ENCODE measurements at regions not wholly inside any gene's neighbourhood (a gene's known extent, or its start where the extent isn't known, plus 50 kb on each side); places are given as distances from the start of the nearest gene placed in this dataset.

GRCh38 chrX:67296395-67296794, 247.4 kb upstream of the AR start:
- TF ChIP-seq RXRA (IDR thresholded peaks at IDR 0.05): no peak
- TF ChIP-seq ZBTB33 (IDR thresholded peaks at IDR 0.05): no peak
- no peak for TF ChIP-seq CTCF (IDR thresholded peaks at IDR 0.05; ENCODE audit: low read depth, low read length, missing input control)
- TF ChIP-seq NR2F2 (IDR thresholded peaks at IDR 0.05): no peak
- TF ChIP-seq YY1 (IDR thresholded peaks at IDR 0.05): no peak
- TF ChIP-seq REST (IDR thresholded peaks at IDR 0.05): no peak
- no peak for TF ChIP-seq MAX (IDR thresholded peaks at IDR 0.05)
- no peak for TF ChIP-seq SP1 (IDR thresholded peaks at IDR 0.05)
- WGBS: 18% methylated on average over 1 of the region's 1 CpG
- H3K27me3 ChIP-seq (ENCODE audit: control insufficient read depth in 4 of 4, insufficient read depth in 4 of 4, low read length in 3 of 4): no peaks in the 10 kb centered on the region
- no peak overlapping the region for H3K27ac ChIP-seq (ENCODE audit: low read depth in 1 of 2, low read length in 2 of 2)
- no peaks in the 10 kb centered on the region for H3K36me3 ChIP-seq (ENCODE audit: control insufficient read depth in 4 of 4, insufficient read depth in 3 of 4, low read depth in 1 of 4, low read length in 3 of 4)
- no peak overlapping the region for H3K9ac ChIP-seq (ENCODE audit: low read depth in 1 of 2, low read length in 2 of 2)
- DNase-seq (ENCODE audit: low spot score): no peak
- H3K4me1 ChIP-seq (ENCODE audit: control insufficient read depth in 4 of 4, insufficient read depth in 4 of 4, low read length in 3 of 4): peaks cover 0 to 10% (median 2%) of the 10 kb centered on the region in 4 donors
- H3K4me3 ChIP-seq (ENCODE audit: low read depth in 1 of 3, low read length in 3 of 3): no peak overlapping the region
- peaks cover 0 to 2% (median 0%) of the 10 kb centered on the region in 4 donors for H3K9me3 ChIP-seq (ENCODE audit: control insufficient read depth in 4 of 4, low read length in 3 of 4)

- TF ChIP-seq RAD21 (IDR thresholded peaks at IDR 0.05): peak; percentile 67 to 70
- no peak for TF ChIP-seq ATF3 (IDR thresholded peaks at IDR 0.05)
- TF ChIP-seq MAX (IDR thresholded peaks at IDR 0.05): no peak
- TF ChIP-seq EGR1 (IDR thresholded peaks at IDR 0.05; ENCODE audit: low read depth in 2 of 2): no peak
- peak; percentile 25 for TF ChIP-seq CTCF (IDR thresholded peaks at IDR 0.05; ENCODE audit: low read depth, low read length, missing input control)
- no peak for TF ChIP-seq JUND (IDR thresholded peaks at IDR 0.05)
- no peak for TF ChIP-seq HNF4A (conservative IDR thresholded peaks at IDR 0.05)
- Histone ChIP-seq H3K9ac (ENCODE audit: low read depth in 1 of 2, low read length in 2 of 2) (no peak overlapping the region), H3K36me3 (ENCODE audit: control insufficient read depth in 4 of 4, insufficient read depth in 3 of 4, low read depth in 1 of 4, low read length in 3 of 4) (no peaks in the 10 kb centered on the region), H3K4me1 (ENCODE audit: control insufficient read depth in 4 of 4, insufficient read depth in 4 of 4, low read length in 3 of 4) (no peaks in the 10 kb centered on the region), H3K4me3 (ENCODE audit: low read depth in 1 of 3, low read length in 3 of 3) (no peak overlapping the region), H3K27me3 (ENCODE audit: control insufficient read depth in 4 of 4, insufficient read depth in 4 of 4, low read length in 3 of 4) (no peaks in the 10 kb centered on the region), H3K27ac (ENCODE audit: low read depth in 1 of 2, low read length in 2 of 2) (no peak overlapping the region), H3K9me3 (ENCODE audit: control insufficient read depth in 4 of 4, low read length in 3 of 4) (no peaks in the 10 kb centered on the region)
- no peak for DNase-seq (ENCODE audit: low spot score)
- 73% methylated on average over 4 of the region's 4 CpGs for WGBS
Observed at GRCh38 chrX:67317725-67318124, 226.1 kb upstream of the AR start.
